H9 (cell line): ENCODE measurements at regions not wholly inside any gene's neighbourhood (a gene's known extent, or its start where the extent isn't known, plus 50 kb on each side); places are given as distances from the start of the nearest gene placed in this dataset.

ENCODE experiments used
- DNase-seq: peaks from one replicate; pipeline ENCODE4 v3.0.0-alpha.2; 2017
- H2AFZ ChIP-seq: one replicate; pipeline ENCODE4 v1.6.1; 2013; ENCODE audit warnings: mild to moderate bottlenecking, low read length, control low read depth, moderate library complexity
- H2AK5ac ChIP-seq: 2 replicates; pipeline ENCODE4 v1.6.1; 2013; ENCODE audit warnings: low read length, control low read depth, mixed read lengths; ENCODE audit not compliant: insufficient read length
- H2BK120ac ChIP-seq: one replicate; pipeline ENCODE4 v1.6.1; 2013; ENCODE audit warnings: low read depth, mild to moderate bottlenecking, low read length, control low read depth, inconsistent platforms; ENCODE audit not compliant: poor library complexity, severe bottlenecking
- H2BK12ac ChIP-seq: 2 replicates; pipeline ENCODE4 v1.6.1; 2013; ENCODE audit warnings: low read length, control low read depth, mixed read lengths, low read depth; ENCODE audit not compliant: insufficient read length
- H2BK15ac ChIP-seq: 2 replicates; pipeline ENCODE4 v1.6.1; 2013; ENCODE audit warnings: low read depth, low read length, control low read depth
- H2BK20ac ChIP-seq: one replicate; pipeline ENCODE4 v1.6.1; 2013; ENCODE audit warnings: low read depth, mild to moderate bottlenecking, low read length, control low read depth, inconsistent platforms; ENCODE audit not compliant: poor library complexity, severe bottlenecking
- H2BK5ac ChIP-seq: 2 replicates; pipeline ENCODE4 v1.6.1; 2013; ENCODE audit warnings: low read length, control low read depth, mixed read lengths; ENCODE audit not compliant: insufficient read length
- H3K14ac ChIP-seq: 2 replicates; pipeline ENCODE4 v1.6.1; 2013; ENCODE audit warnings: low read length, control low read depth; ENCODE audit not compliant: insufficient read depth
- H3K18ac ChIP-seq: 2 replicates; pipeline ENCODE4 v1.6.1; 2013; ENCODE audit warnings: low read depth, mild to moderate bottlenecking, mixed read lengths, low read length, control low read depth; ENCODE audit not compliant: insufficient read length
- H3K23ac ChIP-seq: 2 replicates; pipeline ENCODE4 v1.6.1; 2013; ENCODE audit warnings: low read length, control low read depth, mixed read lengths, low read depth; ENCODE audit not compliant: insufficient read length
- H3K23me2 ChIP-seq: 2 replicates; pipeline ENCODE4 v1.6.1; 2013; ENCODE audit warnings: low read depth, mild to moderate bottlenecking, mixed read lengths, low read length, control low read depth; ENCODE audit not compliant: insufficient read length, poor library complexity, severe bottlenecking
- H3K27ac ChIP-seq: 2 replicates; pipeline ENCODE4 v1.5.1; 2013; ENCODE audit warnings: low read length, control low read depth, mixed read lengths, low read depth; ENCODE audit not compliant: insufficient read length
- H3K27me3 ChIP-seq: 2 replicates; pipeline ENCODE4 v1.6.1; 2013; ENCODE audit warnings: low read length, control low read depth, inconsistent platforms; ENCODE audit not compliant: insufficient read depth
- H3K4ac ChIP-seq: 2 replicates; pipeline ENCODE4 v1.6.1; 2013; ENCODE audit warnings: low read depth, mild to moderate bottlenecking, control low read depth, inconsistent platforms, low read length, moderate library complexity
- H3K4me1 ChIP-seq: 2 replicates; pipeline ENCODE4 v1.6.1; 2013; ENCODE audit warnings: low read length, control low read depth, inconsistent platforms; ENCODE audit not compliant: insufficient read depth
- H3K4me2 ChIP-seq: 2 replicates; pipeline ENCODE4 v1.6.1; 2013; ENCODE audit warnings: low read length, control low read depth, mixed read lengths; ENCODE audit not compliant: insufficient read length, insufficient read depth
- H3K56ac ChIP-seq: 2 replicates; pipeline ENCODE4 v1.6.1; 2013; ENCODE audit warnings: low read depth, mild to moderate bottlenecking, mixed read lengths, low read length, control low read depth; ENCODE audit not compliant: insufficient read length
- H3K79me1 ChIP-seq: 2 replicates; pipeline ENCODE4 v1.6.1; 2013; ENCODE audit warnings: low read depth, mild to moderate bottlenecking, moderate library complexity, low read length, control low read depth, inconsistent platforms; ENCODE audit not compliant: insufficient read depth, poor library complexity, severe bottlenecking
- H3K79me2 ChIP-seq: 2 replicates; pipeline ENCODE4 v1.6.1; 2013; ENCODE audit warnings: low read length, control low read depth, inconsistent platforms; ENCODE audit not compliant: insufficient read depth
- H3K9ac ChIP-seq: 2 replicates; pipeline ENCODE4 v1.6.1; 2013; ENCODE audit warnings: low read length, control low read depth, mixed read lengths; ENCODE audit not compliant: insufficient read length; ENCODE audit errors: extremely low read depth
- H3K9me3 ChIP-seq: one replicate; pipeline ENCODE4 v1.6.1; 2013; ENCODE audit warnings: low read depth, low read length, inconsistent platforms; ENCODE audit not compliant: control insufficient read depth
- H3T11ph ChIP-seq: one replicate; pipeline ENCODE4 v1.6.1; 2013; ENCODE audit warnings: mild to moderate bottlenecking, low read length, control low read depth, inconsistent platforms
- H4K20me1 ChIP-seq: one replicate; pipeline ENCODE4 v1.6.1; 2013; ENCODE audit not compliant: control insufficient read depth, insufficient read length, insufficient read depth
- H4K5ac ChIP-seq: 2 replicates; pipeline ENCODE4 v1.6.1; 2013; ENCODE audit warnings: low read depth, mild to moderate bottlenecking, mixed read lengths, low read length, control low read depth; ENCODE audit not compliant: insufficient read length
- H4K8ac ChIP-seq: replicated peaks from 2 replicates; pipeline ENCODE4 v1.6.1; 2013; ENCODE audit warnings: low read length, control low read depth, mixed read lengths, low read depth; ENCODE audit not compliant: insufficient read length
- H4K91ac ChIP-seq: 2 replicates; pipeline ENCODE4 v1.6.1; 2013; ENCODE audit warnings: low read depth, mild to moderate bottlenecking, moderate library complexity, mixed read lengths, low read length, control low read depth; ENCODE audit not compliant: insufficient read length
- H3K27ac Mint-ChIP-seq, 3 experiments: 2 replicates in 2 of 3; 3 replicates in 1 of 3; pipeline ENCODE4 v1.8.0; 2020 to 2021; ENCODE audit warnings: mixed read lengths in 3 of 3, mild to moderate bottlenecking in 1 of 3, moderate library complexity in 1 of 3
- H3K27me3 Mint-ChIP-seq: 2 replicates; pipeline ENCODE4 v1.8.0; 2021; ENCODE audit warnings: low read depth, mild to moderate bottlenecking, moderate library complexity, mixed read lengths
- H3K36me3 Mint-ChIP-seq, 3 experiments: 2 replicates in 2 of 3; 3 replicates in 1 of 3; pipeline ENCODE4 v1.8.0; 2020 to 2021; ENCODE audit warnings: low read depth in 3 of 3, mixed read lengths in 3 of 3; ENCODE audit not compliant: insufficient read depth in 1 of 3
- H3K4me1 Mint-ChIP-seq, 2 experiments: 2 replicates each; pipeline ENCODE4 v1.8.0; 2020; ENCODE audit warnings: mixed read lengths in 2 of 2
- H3K4me3 Mint-ChIP-seq, 2 experiments: 2 replicates in 1 of 2; 3 replicates in 1 of 2; pipeline ENCODE4 v1.8.0; 2020 to 2021; ENCODE audit warnings: mild to moderate bottlenecking in 2 of 2, mixed read lengths in 2 of 2, moderate library complexity in 1 of 2
- H3K9me3 Mint-ChIP-seq, 2 experiments: 2 replicates in 1 of 2; 3 replicates in 1 of 2; pipeline ENCODE4 v1.8.0; 2020; ENCODE audit warnings: mild to moderate bottlenecking in 2 of 2, mixed read lengths in 2 of 2, moderate library complexity in 1 of 2
- CTCF ChIP-seq: fragments of 200-600 bp; sonication (generic); conservative IDR thresholded peaks from 3 replicates; pipeline ENCODE4 v1.8.0; 2021; ENCODE audit warnings: antibody characterized with exemption, mild to moderate bottlenecking
- WGBS: extraction: QIAGEN DNeasy Blood & Tissue Kit; methylation state at CpG from one replicate; pipeline ENCODE4 v1.1.7; 2013; ENCODE audit warnings: missing lambda C conversion rate, low lambda C conversion rate, mixed read lengths; ENCODE audit not compliant: insufficient read length; ENCODE audit errors: extremely low coverage; 5-methylcytosine and 5-hydroxymethylcytosine counted together

- no peak overlapping the region for H2AK5ac ChIP-seq
- DNase-seq = no peak
- no peak overlapping the region for H3K56ac ChIP-seq
- no peaks in the 10 kb centered on the region for H3K27me3 ChIP-seq
- H2BK120ac ChIP-seq = no peak overlapping the region
- Mint-ChIP-seq H3K27ac (no peak overlapping the region), H3K27me3 (no peaks in the 10 kb centered on the region), H3K4me3 (no peak overlapping the region), H3K9me3 (0 out of 5 replicates have a peak, but pooled peaks cover 0 to 2% of the 10 kb centered on the region in 2 experiments), H3K4me1 (peaks cover 9 to 10% of the 10 kb centered on the region in 2 experiments), H3K36me3 (peaks cover 0 to 11% (median 0%) of the 10 kb centered on the region in 3 experiments; a peak in 1 of 7 replicates)
- no peak overlapping the region for H2BK20ac ChIP-seq
- no peak overlapping the region for H3K18ac ChIP-seq
- H3T11ph ChIP-seq = no peak overlapping the region
- H3K9me3 ChIP-seq = no peaks in the 10 kb centered on the region
- no peak overlapping the region for H2BK5ac ChIP-seq
- H2BK12ac ChIP-seq = no peak overlapping the region
- no peak overlapping the region for H2BK15ac ChIP-seq
- no peak overlapping the region for H3K27ac ChIP-seq
- no peak overlapping the region for H4K5ac ChIP-seq
- H3K79me2 ChIP-seq = no peaks in the 10 kb centered on the region
- H3K4me1 ChIP-seq = no peaks in the 10 kb centered on the region
- no CpG with 5 or more reads among the region's 3 CpGs for WGBS
- H4K8ac ChIP-seq = no peak overlapping the region
- no peak overlapping the region for H3K4me2 ChIP-seq
- no peaks in the 10 kb centered on the region for H3K23me2 ChIP-seq
- TF ChIP-seq CTCF = no peak
- no peak overlapping the region for H4K91ac ChIP-seq
- H3K4ac ChIP-seq = no peak overlapping the region
- no peak overlapping the region for H2AFZ ChIP-seq
- no peaks in the 10 kb centered on the region for H3K79me1 ChIP-seq
- H3K9ac ChIP-seq = no peak overlapping the region
- no peaks in the 10 kb centered on the region for H4K20me1 ChIP-seq
- H3K14ac ChIP-seq = no peak overlapping the region
- no peak overlapping the region for H3K23ac ChIP-seq
Observed at GRCh38 chr15:39066677-39067076, 502.1 kb upstream of the RASGRP1 start.
